Daoy (cell line): ENCODE measurements at regions not wholly inside any gene's neighbourhood (a gene's known extent, or its start where the extent isn't known, plus 50 kb on each side); places are given as distances from the start of the nearest gene placed in this dataset.

Experiments used
- DNase-seq: peaks from one replicate; pipeline ENCODE4 v3.0.0-alpha.2; 2015; ENCODE audit warnings: low read depth

DNA sequence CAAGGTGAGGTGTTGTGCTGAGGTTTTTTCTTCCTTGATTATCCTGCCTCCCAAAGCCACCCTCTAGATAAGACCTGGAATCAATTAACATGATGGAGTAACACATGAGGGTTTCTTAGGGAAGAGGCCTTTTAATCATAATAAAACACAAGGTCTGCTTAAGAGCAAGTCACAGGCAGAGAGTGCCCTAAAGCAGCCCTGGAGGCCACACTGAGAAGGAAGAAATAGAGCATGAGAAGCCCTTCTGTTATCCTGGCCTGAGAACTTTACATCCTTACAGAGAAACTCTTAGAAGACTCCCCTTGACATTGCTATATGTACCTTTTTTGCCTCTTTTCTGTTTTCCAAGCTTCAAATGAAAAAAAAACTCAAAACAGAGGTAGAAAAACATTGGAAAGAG lies 132.3 kb downstream of the CEP57L1 start:
- DNase-seq = no peak

GRCh38 chr6:109226353-109226752 lies 131.0 kb downstream of the CEP57L1 start:
- no peak for DNase-seq

- no peak for DNase-seq
These were observed 130.6 kb downstream of the CEP57L1 start for GRCh38 chr6:109225946-109226345.

GRCh38 chr6:109224994-109225393 lies 129.7 kb downstream of the CEP57L1 start:
- no peak for DNase-seq

DNA sequence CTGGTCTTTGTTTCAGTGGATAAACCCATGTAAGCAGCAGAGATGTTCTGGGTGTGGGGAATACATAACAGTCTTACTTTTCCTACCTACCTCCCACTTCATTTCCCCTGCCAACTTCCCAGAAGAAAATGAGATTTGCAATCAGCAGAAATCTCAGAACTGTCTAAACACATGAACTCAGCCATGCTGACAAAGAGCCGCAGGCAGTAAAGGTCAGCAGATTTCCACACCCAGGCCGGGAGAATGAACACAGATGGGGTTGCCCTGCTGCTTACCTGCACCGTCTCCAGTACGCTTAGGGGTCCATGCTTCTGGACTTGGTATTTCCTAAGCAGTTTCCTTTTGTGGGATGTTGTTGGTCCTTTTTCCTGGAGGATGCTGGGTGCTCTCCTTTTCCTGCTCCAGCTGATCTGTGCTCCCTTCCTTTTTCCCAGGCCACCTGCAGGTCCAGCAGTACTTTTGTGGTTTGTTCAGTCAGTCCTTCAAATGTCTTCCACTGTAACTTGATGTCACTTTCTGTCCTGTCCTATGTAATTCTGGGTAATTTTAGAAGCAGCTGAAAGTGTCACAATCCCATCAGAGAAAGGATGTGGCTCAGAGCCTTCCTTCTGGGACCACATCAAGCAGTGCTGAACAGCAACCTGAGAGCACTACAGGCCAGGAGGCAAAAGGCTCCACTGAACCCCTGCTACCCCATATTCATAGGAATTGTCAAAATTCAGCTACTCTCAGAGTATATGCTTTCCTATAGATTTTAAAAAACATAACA lies 129.0 kb downstream of the CEP57L1 start:
- DNase-seq = no peak

DNA sequence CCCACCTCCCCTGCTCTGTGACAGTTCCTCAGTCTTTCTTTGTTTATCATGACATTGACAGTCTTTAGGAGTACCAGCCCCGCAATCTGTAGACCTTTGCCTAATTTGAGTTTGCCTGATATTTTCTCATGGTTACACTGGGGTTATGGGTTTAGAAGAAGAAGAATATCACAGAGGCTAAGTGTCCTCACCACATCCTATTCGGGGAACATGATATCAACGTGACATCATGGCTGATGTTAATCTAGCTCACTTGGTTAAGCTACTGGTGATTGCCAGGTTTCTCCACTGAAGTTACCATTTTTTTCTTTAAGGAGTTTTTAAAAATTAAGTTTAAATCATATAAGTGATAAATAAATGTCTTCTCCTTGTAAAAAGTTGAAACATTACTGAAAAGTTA lies 127.5 kb downstream of the CEP57L1 start:
- no peak for DNase-seq

DNA sequence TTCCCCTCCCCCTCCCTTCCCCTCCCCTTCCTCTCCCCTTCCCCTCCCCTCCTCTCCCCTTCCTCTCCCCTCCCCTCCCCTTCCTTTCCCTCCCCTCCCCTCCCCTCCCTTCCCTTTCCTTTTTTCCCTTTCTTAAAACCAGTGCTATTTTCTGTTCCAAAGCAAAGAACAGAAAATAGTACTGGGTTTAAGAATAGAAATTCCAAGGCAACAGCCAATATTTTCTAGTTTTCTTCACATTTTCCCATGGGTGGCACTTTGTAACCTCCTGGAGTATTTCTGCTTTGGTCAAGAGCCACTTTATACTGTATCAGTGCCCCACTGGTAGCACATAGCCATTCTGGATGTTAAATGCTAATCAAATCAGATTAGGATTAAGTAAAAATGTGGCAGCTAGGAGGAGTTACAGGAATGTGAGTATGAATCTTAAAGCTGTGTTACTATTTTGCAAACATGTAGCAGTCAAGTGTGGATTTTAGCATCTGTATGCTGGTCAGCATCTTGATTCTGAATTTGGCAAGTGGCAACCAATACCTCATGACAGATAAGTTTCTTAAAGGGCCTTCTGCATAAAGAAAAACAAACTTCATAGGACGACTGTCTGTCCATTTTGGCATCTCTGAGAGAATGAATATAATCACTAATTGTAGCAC lies 126.4 kb downstream of the CEP57L1 start:
- DNase-seq = no peak
